HEK293T (cell line): ENCODE measurements at regions not wholly inside any gene's neighbourhood (a gene's known extent, or its start where the extent isn't known, plus 50 kb on each side); places are given as distances from the start of the nearest gene placed in this dataset.

Experiments used
- CTCF ChIA-PET: fragments of 350-600 bp; formaldehyde crosslinking; extraction: SDS; loops from one replicate; lab custom pipeline; 2021; ENCODE audit warnings: antibody characterized with exemption, inconsistent platforms; lab: Yijun Ruan, JAX
- POLR2A ChIA-PET: fragments of 350-600 bp; formaldehyde crosslinking; extraction: SDS; loops from one replicate; lab custom pipeline; 2020; ENCODE audit warnings: antibody characterized with exemption, inconsistent platforms; lab: Yijun Ruan, JAX
- DNase-seq: peaks from one replicate; pipeline ENCODE4 v3.0.0; 2012; ENCODE audit warnings: mixed read lengths; ENCODE audit errors: extremely low spot score
- ARNT ChIP-seq: fragments of 450-650 bp; IDR thresholded peaks from 2 replicates; pipeline ENCODE4 v1.6.1; 2017; ENCODE audit warnings: mild to moderate bottlenecking
- BHLHE40 ChIP-seq: fragments of 450-650 bp; IDR thresholded peaks from 2 replicates; pipeline ENCODE4 v1.6.1; 2016; ENCODE audit warnings: mild to moderate bottlenecking, moderate library complexity, borderline replicate concordance
- CTBP1 ChIP-seq: fragments of 450-650 bp; IDR thresholded peaks from 2 replicates; pipeline ENCODE4 v1.6.1; 2016; ENCODE audit warnings: borderline replicate concordance
- ELF4 ChIP-seq: fragments of 450-650 bp; IDR thresholded peaks from 2 replicates; pipeline ENCODE4 v1.6.1; 2017; ENCODE audit warnings: antibody characterized with exemption
- FOXA1 ChIP-seq: fragments of 450-650 bp; IDR thresholded peaks from 2 replicates; pipeline ENCODE4 v1.6.1; 2016; ENCODE audit warnings: mild to moderate bottlenecking
- FOXK2 ChIP-seq: fragments of 450-650 bp; IDR thresholded peaks from 2 replicates; pipeline ENCODE4 v1.6.1; 2016; ENCODE audit warnings: mild to moderate bottlenecking
- FOXM1 ChIP-seq: fragments of 450-650 bp; IDR thresholded peaks from 2 replicates; pipeline ENCODE4 v1.6.1; 2017; ENCODE audit warnings: mild to moderate bottlenecking, borderline replicate concordance
- HDGF ChIP-seq: fragments of 450-650 bp; IDR thresholded peaks from 2 replicates; pipeline ENCODE4 v1.6.1; 2017; ENCODE audit warnings: antibody characterized with exemption, borderline replicate concordance
- L3MBTL2 ChIP-seq: fragments of 450-650 bp; conservative IDR thresholded peaks from 2 replicates; pipeline ENCODE4 v1.6.1; 2016; ENCODE audit warnings: mild to moderate bottlenecking
- LEF1 ChIP-seq: fragments of 450-650 bp; IDR thresholded peaks from 2 replicates; pipeline ENCODE4 v1.6.1; 2017; ENCODE audit warnings: mild to moderate bottlenecking, borderline replicate concordance
- NFRKB ChIP-seq: fragments of 450-650 bp; IDR thresholded peaks from 2 replicates; pipeline ENCODE4 v1.6.1; 2016; ENCODE audit warnings: mild to moderate bottlenecking, moderate library complexity
- SP1 ChIP-seq: fragments of 450-650 bp; IDR thresholded peaks from 2 replicates; pipeline ENCODE4 v1.6.1; 2017
- SUZ12 ChIP-seq: fragments of 450-650 bp; IDR thresholded peaks from 2 replicates; pipeline ENCODE4 v1.6.1; 2016; ENCODE audit warnings: mild to moderate bottlenecking
- TARDBP ChIP-seq: fragments of 450-650 bp; IDR thresholded peaks from 2 replicates; pipeline ENCODE4 v1.6.1; 2016
- ZNF384 ChIP-seq: fragments of 450-650 bp; IDR thresholded peaks from 2 replicates; pipeline ENCODE4 v1.6.1; 2016
- TF ChIP-seq, protein P1 (sequence below): fragments of 450-650 bp; IDR thresholded peaks from 2 replicates; pipeline ENCODE4 v1.6.1; 2016

DNA sequence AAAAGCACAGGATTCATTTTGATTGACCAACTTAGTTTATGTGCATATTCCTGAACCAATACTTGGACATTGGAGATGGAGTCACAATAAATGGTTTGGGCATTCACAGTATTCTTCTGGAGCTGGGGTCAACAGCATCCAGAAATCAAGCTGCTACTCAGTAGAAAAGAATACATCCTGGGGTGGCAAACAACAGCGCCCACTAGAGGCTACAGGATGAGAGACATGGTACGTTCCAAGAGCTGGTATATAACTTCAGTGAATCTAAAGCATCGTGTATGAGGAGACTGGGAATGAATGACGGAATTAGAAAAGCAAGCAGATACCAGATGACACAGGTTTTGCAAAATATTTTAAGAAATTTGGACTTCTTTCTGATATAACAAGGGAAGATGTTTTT is 142.9 kb upstream of the FIGN start:
- ChIA-PET CTCF (interaction anchor here (0.5 to 2.2 kb wide), 11 partner anchors 8 to 533 kb away, joined by 3 to 7 read pairs (median 3); no protein-coding TSS in a partner anchor), POLR2A (no interaction called here)
- TF ChIP-seq, protein P1, sequence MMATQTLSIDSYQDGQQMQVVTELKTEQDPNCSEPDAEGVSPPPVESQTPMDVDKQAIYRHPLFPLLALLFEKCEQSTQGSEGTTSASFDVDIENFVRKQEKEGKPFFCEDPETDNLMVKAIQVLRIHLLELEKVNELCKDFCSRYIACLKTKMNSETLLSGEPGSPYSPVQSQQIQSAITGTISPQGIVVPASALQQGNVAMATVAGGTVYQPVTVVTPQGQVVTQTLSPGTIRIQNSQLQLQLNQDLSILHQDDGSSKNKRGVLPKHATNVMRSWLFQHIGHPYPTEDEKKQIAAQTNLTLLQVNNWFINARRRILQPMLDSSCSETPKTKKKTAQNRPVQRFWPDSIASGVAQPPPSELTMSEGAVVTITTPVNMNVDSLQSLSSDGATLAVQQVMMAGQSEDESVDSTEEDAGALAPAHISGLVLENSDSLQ: peak; percentile 64
- no peak for TF ChIP-seq NFRKB
- no peak for TF ChIP-seq FOXM1
- TF ChIP-seq FOXK2: no peak
- TF ChIP-seq BHLHE40: no peak
- DNase-seq: peak; percentile 48

DNA sequence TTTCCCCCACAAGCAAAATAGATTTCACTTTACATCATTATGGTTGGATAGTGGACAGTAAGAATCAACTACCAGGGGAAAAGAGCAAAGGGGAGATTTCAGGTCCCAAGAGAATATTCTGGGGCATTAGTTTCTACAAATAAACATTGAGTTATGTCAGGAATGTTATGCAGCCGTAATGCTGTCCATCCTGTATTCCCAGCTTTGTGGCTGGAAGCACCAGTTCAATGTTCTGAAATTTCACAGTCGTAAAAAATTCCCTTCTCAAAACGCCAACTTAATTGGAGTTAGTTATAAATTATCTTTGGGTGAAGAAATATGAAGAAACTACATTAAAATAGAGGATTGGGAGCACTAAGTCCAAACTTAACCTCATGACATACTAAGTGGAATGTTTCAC is 141.5 kb upstream of the FIGN start:
- ChIA-PET CTCF (interaction anchor here (0.7 kb wide), 1 partner anchor 82 kb away, joined by 3 read pairs; no protein-coding TSS in a partner anchor), POLR2A (no interaction called here)
- no peak for DNase-seq
- no peak for TF ChIP-seq FOXK2
- no peak for TF ChIP-seq TARDBP
- TF ChIP-seq FOXM1: no peak
- TF ChIP-seq, protein P1: no peak
- no peak for TF ChIP-seq LEF1
- TF ChIP-seq HDGF: no peak
- TF ChIP-seq ARNT: no peak
- no peak for TF ChIP-seq ELF4

DNA sequence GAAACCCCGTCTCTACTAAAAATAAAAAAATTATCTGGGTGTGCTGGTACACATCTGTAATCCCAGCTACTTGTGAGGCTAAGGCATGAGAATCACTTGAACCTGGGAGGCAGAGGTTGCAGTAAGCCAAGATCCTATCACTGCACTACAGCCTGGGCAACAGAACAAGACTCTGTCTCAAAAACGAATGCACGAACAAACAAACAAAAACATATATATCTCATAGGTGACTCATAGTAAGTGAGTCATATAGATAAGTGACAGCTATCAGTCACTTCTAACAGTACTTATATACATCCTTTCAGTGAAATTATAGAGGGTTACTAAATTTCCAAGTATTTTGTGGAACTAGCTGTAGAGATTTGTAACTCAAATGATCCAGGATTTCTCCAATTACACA is 127.3 kb upstream of the FIGN start:
- no peak for DNase-seq
- ChIA-PET CTCF (no interaction called here), POLR2A (no interaction called here)
- TF ChIP-seq ELF4 (no peak), ZNF384 (no peak), LEF1 (no peak), SUZ12 (no peak), FOXA1 (no peak), L3MBTL2 (no peak), BHLHE40 (no peak), NFRKB (no peak), CTBP1 (no peak), FOXK2 (no peak), SP1 (no peak), TARDBP (no peak), FOXM1 (no peak), ARNT (no peak), HDGF (no peak)
- TF ChIP-seq, protein P1: no peak

DNA sequence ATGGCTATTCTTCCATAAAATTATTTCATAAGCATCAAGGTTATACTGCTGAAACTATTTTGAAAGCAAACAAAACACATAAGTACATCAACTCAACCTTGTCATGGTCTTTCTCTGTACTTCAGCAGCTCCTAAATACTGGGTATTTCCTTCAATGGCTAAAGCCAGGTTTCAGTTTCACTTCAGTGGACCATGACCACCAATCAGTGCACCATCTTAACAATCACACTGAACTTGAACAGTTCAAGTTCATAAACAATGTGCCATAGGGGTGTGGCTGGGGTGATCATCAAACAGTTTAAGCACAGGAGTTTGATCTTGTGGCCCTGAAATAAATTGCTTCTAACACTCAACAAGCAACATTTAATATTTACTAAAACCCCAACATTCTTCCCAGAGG is 124.1 kb upstream of the FIGN start:
- TF ChIP-seq ELF4 (no peak), CTBP1 (no peak), ARNT (no peak), FOXK2 (no peak), SUZ12 (no peak), SP1 (no peak), L3MBTL2 (no peak), ZNF384 (no peak), LEF1 (no peak), FOXM1 (no peak), FOXA1 (no peak), HDGF (no peak), BHLHE40 (no peak), NFRKB (no peak), TARDBP (no peak)
- TF ChIP-seq, protein P1: no peak
- ChIA-PET POLR2A (no interaction called here), CTCF (no interaction called here)
- DNase-seq: no peak

DNA sequence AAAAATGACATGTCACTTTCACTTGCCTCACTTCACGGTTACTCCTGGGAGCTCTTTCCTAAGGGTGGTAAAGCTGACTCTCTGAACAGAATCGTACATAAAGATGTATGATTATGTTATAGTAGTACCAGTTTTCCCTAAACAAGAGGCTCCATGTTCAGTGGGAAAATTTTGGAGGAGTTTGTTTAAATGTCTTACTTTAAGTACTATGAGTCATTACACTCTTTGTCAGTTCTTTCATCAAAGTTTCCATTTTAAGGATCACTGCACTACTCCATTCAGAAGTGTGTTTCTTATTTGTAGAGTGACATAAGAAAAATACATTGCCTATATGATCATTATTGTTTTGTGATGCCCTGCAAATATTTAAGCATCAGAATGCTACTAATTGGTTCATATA is 121.1 kb upstream of the FIGN start:
- no peak for TF ChIP-seq SP1
- ChIA-PET POLR2A (no interaction called here), CTCF (no interaction called here)
- DNase-seq: no peak

DNA sequence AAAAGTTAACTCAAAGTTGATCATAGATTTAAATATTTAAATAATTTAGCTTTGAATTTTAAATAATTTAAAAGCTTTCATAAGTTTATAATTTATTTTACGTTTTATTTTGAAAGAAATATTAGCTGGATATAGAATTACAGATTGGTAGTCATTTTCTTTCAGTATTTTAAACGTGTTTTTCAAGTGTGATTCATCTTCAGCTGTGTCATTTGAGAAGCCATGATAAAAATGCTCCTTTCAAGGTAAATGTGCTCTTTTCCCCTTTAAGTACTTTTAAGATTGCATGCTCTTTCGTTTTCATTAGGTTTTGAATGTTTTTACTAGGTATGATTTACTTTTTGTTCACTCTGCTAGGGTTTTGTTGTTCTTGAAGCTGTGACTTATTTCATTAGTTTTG is 116.8 kb upstream of the FIGN start:
- DNase-seq: no peak
- CTCF ChIA-PET: no interaction called here
- POLR2A ChIA-PET: no interaction called here
- TF ChIP-seq ZNF384: no peak
- TF ChIP-seq HDGF: no peak
- TF ChIP-seq ELF4: no peak
